LNCaP clone FGC (cell line): ENCODE measurements at regions not wholly inside any gene's neighbourhood (a gene's known extent, or its start where the extent isn't known, plus 50 kb on each side); places are given as distances from the start of the nearest gene placed in this dataset.

Experiments used
- DNase-seq: peaks from one replicate; pipeline ENCODE4 v3.0.0-alpha.2; 2011; ENCODE audit warnings: low read depth
- H3K4me3 ChIP-seq: 2 replicates; pipeline ENCODE4 v1.5.1; 2011; ENCODE audit warnings: mild to moderate bottlenecking, low read depth, low read length, control low read depth
- CTCF ChIP-seq: IDR thresholded peaks from 2 replicates; pipeline ENCODE4 v1.5.1; 2012; ENCODE audit warnings: mild to moderate bottlenecking; ENCODE audit not compliant: control insufficient read depth, insufficient read depth; ENCODE audit errors: extremely low read depth

DNA sequence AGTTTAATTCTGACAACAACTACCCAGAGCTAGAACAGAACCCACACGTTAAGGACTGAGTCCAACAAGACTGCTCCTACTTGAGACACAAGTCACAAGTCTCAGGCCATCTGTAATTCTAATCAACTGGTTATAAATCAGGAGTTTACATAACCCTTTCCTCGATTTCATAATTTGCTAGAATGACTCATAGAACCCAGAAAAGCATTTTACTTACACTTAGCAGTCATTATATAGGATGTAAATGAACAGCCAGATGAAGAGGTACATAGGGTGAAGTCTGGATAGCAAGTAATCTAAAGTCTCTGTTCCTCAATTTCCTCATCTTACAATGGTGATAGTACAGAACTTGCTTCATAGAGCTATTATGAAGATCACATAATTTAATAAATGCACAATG, 1018.2 kb downstream of the DIPK2A start:
- TF ChIP-seq CTCF, result no peak
- DNase-seq, result no peak
- no peak overlapping the region for H3K4me3 ChIP-seq

- no peak overlapping the region for H3K4me3 ChIP-seq
- no peak for DNase-seq
- no peak for TF ChIP-seq CTCF
These were observed 1024.2 kb downstream of the DIPK2A start for GRCh38 chr3:144995856-144996255.

DNA sequence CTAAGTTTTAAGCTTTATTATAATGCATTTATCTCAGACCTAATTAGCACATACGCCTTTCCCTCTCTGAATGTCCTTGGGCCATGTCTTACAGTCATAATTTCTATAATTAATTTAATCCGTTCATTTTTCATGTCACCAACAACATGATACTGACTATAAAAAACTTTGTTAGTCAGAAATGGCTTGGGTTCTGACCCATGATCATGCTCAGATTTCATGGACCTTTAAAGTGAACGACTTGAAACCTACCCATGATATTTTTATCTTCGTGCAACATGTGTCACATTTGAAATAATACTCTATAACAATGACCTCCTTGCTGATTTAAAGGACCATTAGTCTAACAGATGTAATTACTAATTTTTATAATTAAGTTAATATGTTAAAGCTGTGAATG, 1033.8 kb downstream of the DIPK2A start:
- no peak overlapping the region for H3K4me3 ChIP-seq
- no peak for DNase-seq
- no peak for TF ChIP-seq CTCF

- no peak overlapping the region for H3K4me3 ChIP-seq
- no peak for DNase-seq
- TF ChIP-seq CTCF, result no peak
These were observed 1034.6 kb downstream of the DIPK2A start for GRCh38 chr3:145006271-145006670.

DNA sequence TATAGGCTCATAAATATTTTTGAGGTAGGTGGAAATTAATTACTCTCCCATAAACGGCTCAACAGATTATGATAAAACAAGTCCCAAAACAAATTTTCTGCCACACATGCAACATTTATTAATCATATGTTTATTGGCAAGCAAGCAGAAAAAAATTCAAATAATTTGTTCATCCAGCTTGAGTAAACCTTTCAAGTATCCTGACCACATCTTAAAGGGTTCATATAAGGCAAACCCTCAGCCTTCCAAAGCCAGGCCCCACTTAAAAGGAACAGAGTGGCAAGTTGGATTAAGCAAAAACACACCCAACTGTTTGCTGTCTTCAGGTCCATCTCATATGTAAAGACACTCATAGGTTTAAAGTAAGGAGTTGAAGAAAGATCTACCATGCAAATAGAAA, 1042.3 kb downstream of the DIPK2A start:
- no peak for TF ChIP-seq CTCF
- DNase-seq, result no peak
- H3K4me3 ChIP-seq, result no peak overlapping the region

DNA sequence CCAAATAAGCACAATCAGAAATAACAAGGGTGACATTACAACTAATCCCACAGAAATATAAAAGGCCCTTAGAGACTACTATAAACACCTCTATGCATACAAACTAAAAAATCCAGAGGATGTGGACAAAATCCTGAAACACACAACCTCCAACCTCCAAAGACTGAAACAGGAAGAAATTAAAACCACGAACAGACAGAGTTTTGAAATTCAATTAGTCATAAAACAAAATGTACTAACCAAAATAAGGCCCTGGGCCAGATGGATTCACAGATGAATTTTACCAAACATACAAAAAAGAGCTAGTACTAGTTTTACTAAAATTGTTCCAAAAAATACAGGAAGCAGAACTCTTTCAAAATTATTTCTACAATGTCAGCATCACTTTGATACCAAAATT, 1043.6 kb downstream of the DIPK2A start:
- no peak for DNase-seq
- no peak overlapping the region for H3K4me3 ChIP-seq
- TF ChIP-seq CTCF, result no peak

- no peak for TF ChIP-seq CTCF
- no peak overlapping the region for H3K4me3 ChIP-seq
- DNase-seq, result no peak
These were observed 1046.3 kb downstream of the DIPK2A start for GRCh38 chr3:145017959-145018358.
